Ishikawa (cell line): ENCODE measurements at regions not wholly inside any gene's neighbourhood (a gene's known extent, or its start where the extent isn't known, plus 50 kb on each side); places are given as distances from the start of the nearest gene placed in this dataset.

Experiments
- CEBPB ChIP-seq: IDR thresholded peaks from 2 replicates; pipeline ENCODE4 v1.6.1; 2012
- CREB1 ChIP-seq: IDR thresholded peaks from 2 replicates; pipeline ENCODE4 v1.6.1; 2012; ENCODE audit warnings: low read depth
- EGR1 ChIP-seq: IDR thresholded peaks from 2 replicates; pipeline ENCODE4 v1.6.1; 2012
- EP300 ChIP-seq: IDR thresholded peaks from 2 replicates; pipeline ENCODE4 v1.6.1; 2012; ENCODE audit warnings: borderline replicate concordance
- FOXM1 ChIP-seq: IDR thresholded peaks from 2 replicates; pipeline ENCODE4 v1.6.1; 2012; ENCODE audit warnings: low read depth, borderline replicate concordance
- MAX ChIP-seq: IDR thresholded peaks from 2 replicates; pipeline ENCODE4 v1.6.1; 2012
- NFIC ChIP-seq: IDR thresholded peaks from 2 replicates; pipeline ENCODE4 v1.6.1; 2012
- RAD21 ChIP-seq: IDR thresholded peaks from 2 replicates; pipeline ENCODE4 v1.6.1; 2012; ENCODE audit warnings: low read depth
- REST ChIP-seq: IDR thresholded peaks from 2 replicates; pipeline ENCODE4 v1.6.1; 2012; ENCODE audit warnings: low read depth, mild to moderate bottlenecking
- TAF1 ChIP-seq: IDR thresholded peaks from 2 replicates; pipeline ENCODE4 v1.6.1; 2012; ENCODE audit warnings: low read depth, mild to moderate bottlenecking
- TCF12 ChIP-seq: IDR thresholded peaks from 2 replicates; pipeline ENCODE4 v1.6.1; 2012; ENCODE audit warnings: low read depth
- TEAD4 ChIP-seq: IDR thresholded peaks from 2 replicates; pipeline ENCODE4 v1.6.1; 2012
- USF1 ChIP-seq: IDR thresholded peaks from 2 replicates; pipeline ENCODE4 v1.6.1; 2012
- YY1 ChIP-seq: IDR thresholded peaks from 2 replicates; pipeline ENCODE4 v1.6.1; 2012; ENCODE audit warnings: low read depth
- ZBTB7A ChIP-seq: IDR thresholded peaks from 2 replicates; pipeline ENCODE4 v1.6.1; 2012; ENCODE audit warnings: low read depth

DNA sequence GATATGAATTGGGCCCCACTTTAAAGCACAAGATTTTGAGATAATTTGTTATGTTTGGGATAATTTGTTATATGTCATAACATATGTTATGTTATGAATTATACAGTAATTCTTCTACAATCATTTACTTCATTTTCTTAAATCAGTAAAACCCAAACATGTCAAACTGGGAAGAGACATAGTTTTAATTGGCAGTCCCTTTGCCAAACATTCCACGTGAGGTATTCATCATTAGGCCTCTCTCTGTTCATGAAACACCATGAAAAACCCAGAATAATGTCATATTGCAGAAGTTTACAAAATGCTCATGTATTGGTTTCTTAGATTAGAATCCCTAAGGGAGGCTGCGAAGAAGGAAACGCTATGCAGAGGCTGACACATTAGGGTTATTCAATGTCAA, 89.4 kb upstream of the PDE10A start:
- no peak for TF ChIP-seq CEBPB
- TF ChIP-seq NFIC, result no peak
- no peak for TF ChIP-seq TEAD4
- no peak for TF ChIP-seq USF1
- TF ChIP-seq ZBTB7A, result no peak
- no peak for TF ChIP-seq EGR1
- no peak for TF ChIP-seq YY1
- no peak for TF ChIP-seq EP300
- no peak for TF ChIP-seq FOXM1

- TF ChIP-seq TEAD4 (no peak), MAX (no peak), CEBPB (no peak), CREB1 (no peak), NFIC (no peak), EGR1 (no peak), RAD21 (no peak), TCF12 (no peak), EP300 (no peak), FOXM1 (no peak), YY1 (no peak), ZBTB7A (no peak), USF1 (no peak), TAF1 (no peak), REST (no peak)
These were observed 88.4 kb upstream of the PDE10A start for GRCh38 chr6:165751486-165751885.

GRCh38 chr6:165749163-165749562, 86.1 kb upstream of the PDE10A start:
- TF ChIP-seq NFIC (no peak), EP300 (no peak), RAD21 (no peak), TAF1 (no peak), REST (no peak), EGR1 (no peak), YY1 (no peak), USF1 (no peak), TEAD4 (no peak), CREB1 (no peak)

- TF ChIP-seq RAD21 (no peak), REST (no peak), EGR1 (no peak), MAX (no peak), ZBTB7A (no peak), USF1 (no peak), TAF1 (no peak), YY1 (no peak)
These were observed 85.3 kb upstream of the PDE10A start for GRCh38 chr6:165748390-165748789.
